ENCODE measurements at regions not wholly inside any gene's neighbourhood (a gene's known extent, or its start where the extent isn't known, plus 50 kb on each side); places are given as distances from the start of the nearest gene placed in this dataset.

GRCh38 chr4:123547216-123548165 lies 150.9 kb downstream of the SPRY1 start:
- no peak for TF ChIP-seq CTCF (IDR thresholded peaks at IDR 0.05)
- Histone ChIP-seq H3K9me3 (no peaks in the 10 kb centered on the region), H3K36me3 (no peaks in the 10 kb centered on the region), H3K4me1 (peaks cover 16% of the 10 kb centered on the region), H3K27ac (peak overlapping the region; percentile 56), H3K4me3 (peak overlapping the region; percentile 28), H3K27me3 (ENCODE audit: low read depth) (no peaks in the 10 kb centered on the region)
- ATAC-seq = peak; percentile 91 to 95
- DNase-seq = peak; percentile 89
- intact Hi-C loops (cut with DNase I) = no loop called here

DNA sequence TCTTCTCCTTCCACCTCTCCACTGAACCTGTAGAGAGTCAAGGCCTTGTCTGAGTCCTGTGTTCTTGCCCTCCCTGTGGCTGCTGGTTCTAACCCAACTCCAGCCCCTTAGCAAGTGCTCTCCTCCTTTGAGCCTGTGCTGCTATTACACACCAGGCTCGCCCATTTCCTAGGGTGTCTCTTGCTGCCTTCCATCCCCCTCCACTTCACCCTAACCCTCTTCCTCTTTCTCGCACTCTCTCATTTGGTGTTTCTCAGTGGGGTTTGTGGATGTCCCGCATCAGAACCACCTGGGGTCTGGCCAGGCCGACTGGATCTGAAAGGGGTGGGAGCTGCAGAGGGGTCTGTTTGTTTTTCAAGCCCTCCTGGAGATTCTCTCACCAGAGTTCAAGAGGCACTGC lies 156.7 kb downstream of the SPRY1 start:
- H3K4me3 ChIP-seq = no peak overlapping the region
- no peaks in the 10 kb centered on the region for H3K27me3 ChIP-seq (ENCODE audit: low read depth)
- no peaks in the 10 kb centered on the region for H3K9me3 ChIP-seq
- intact Hi-C loops (cut with DNase I) = no loop called here
- ATAC-seq (no peak), DNase-seq (no peak)
- no peak overlapping the region for H3K27ac ChIP-seq
- peaks cover 30% of the 10 kb centered on the region for H3K4me1 ChIP-seq
- TF ChIP-seq CTCF (IDR thresholded peaks at IDR 0.05) = no peak
- H3K36me3 ChIP-seq = no peaks in the 10 kb centered on the region

- Histone ChIP-seq H3K9me3 (no peaks in the 10 kb centered on the region), H3K27me3 (ENCODE audit: low read depth) (no peaks in the 10 kb centered on the region), H3K4me3 (no peak overlapping the region), H3K4me1 (peaks cover 30% of the 10 kb centered on the region), H3K36me3 (no peaks in the 10 kb centered on the region), H3K27ac (peak overlapping the region; percentile 78)
- intact Hi-C loops (cut with DNase I) = no loop called here
- no peak for TF ChIP-seq CTCF (IDR thresholded peaks at IDR 0.05)
- DNase-seq = no peak
- peak in 1 of 2 donors; percentile 26 for ATAC-seq
These were observed 157.4 kb downstream of the SPRY1 start for GRCh38 chr4:123553733-123554637.

GRCh38 chr4:123554801-123555232 lies 158.2 kb downstream of the SPRY1 start:
- H3K4me1 ChIP-seq = peaks cover 30% of the 10 kb centered on the region
- ATAC-seq (peak; percentile 62 to 69), DNase-seq (no peak)
- H3K36me3 ChIP-seq = no peaks in the 10 kb centered on the region
- TF ChIP-seq CTCF (IDR thresholded peaks at IDR 0.05) = no peak
- intact Hi-C loops (cut with DNase I) = no loop called here
- H3K9me3 ChIP-seq = no peaks in the 10 kb centered on the region
- peak overlapping the region; percentile 78 for H3K27ac ChIP-seq
- no peaks in the 10 kb centered on the region for H3K27me3 ChIP-seq (ENCODE audit: low read depth)
- H3K4me3 ChIP-seq = no peak overlapping the region

DNA sequence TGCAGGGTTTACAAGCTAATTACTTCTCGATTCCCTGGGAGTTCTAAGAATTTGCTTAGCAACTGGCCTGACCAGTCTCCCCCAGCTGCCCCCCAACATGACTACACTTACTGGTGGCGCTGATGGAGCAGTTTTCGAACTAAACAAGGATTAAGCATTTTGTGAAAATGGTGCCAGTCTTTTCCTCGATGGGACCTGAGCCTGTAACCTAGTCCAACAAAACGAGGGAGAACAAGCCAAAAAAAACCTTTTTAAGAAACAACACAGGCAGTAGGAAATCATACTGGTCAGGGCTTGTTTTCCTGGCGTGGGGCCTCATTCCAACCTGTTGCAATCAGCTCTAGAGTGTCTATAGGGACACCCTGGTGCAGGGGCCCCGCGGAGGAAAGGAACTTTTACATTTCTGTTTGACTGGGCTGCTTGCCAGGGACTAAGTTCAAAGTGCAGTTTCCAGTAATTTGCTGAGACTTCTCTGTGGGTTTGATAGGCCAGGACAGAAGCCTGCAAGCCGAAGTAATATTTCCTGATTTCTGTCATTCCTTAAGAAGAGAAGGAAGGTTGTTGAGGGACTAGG lies 158.7 kb downstream of the SPRY1 start:
- TF ChIP-seq CTCF (IDR thresholded peaks at IDR 0.05) = no peak
- DNase-seq (peak; percentile 88), ATAC-seq (peak; percentile 90 to 95)
- H3K4me1 ChIP-seq = peaks cover 30% of the 10 kb centered on the region
- no peaks in the 10 kb centered on the region for H3K27me3 ChIP-seq (ENCODE audit: low read depth)
- H3K36me3 ChIP-seq = no peaks in the 10 kb centered on the region
- intact Hi-C loops (cut with DNase I) = no loop called here
- peak overlapping the region; percentile 78 for H3K27ac ChIP-seq
- H3K9me3 ChIP-seq = no peaks in the 10 kb centered on the region
- H3K4me3 ChIP-seq = no peak overlapping the region

All from lower lobe of right lung (tissue), 2 donors.